ENCODE measurements at regions not wholly inside any gene's neighbourhood (a gene's known extent, or its start where the extent isn't known, plus 50 kb on each side); places are given as distances from the start of the nearest gene placed in this dataset.

GRCh38 chr2:80874374-80874773 lies 569.8 kb upstream of the LRRTM1 start:
- DNase-seq (ENCODE audit: low spot score): no peak
- no peak for TF ChIP-seq CTCF (IDR thresholded peaks at IDR 0.05; ENCODE audit: poor library complexity, severe bottlenecking)

GRCh38 chr2:80869858-80870438 lies 565.4 kb upstream of the LRRTM1 start:
- Histone ChIP-seq H3K4me1 (ENCODE audit: insufficient read depth, poor library complexity, severe bottlenecking) (no peaks in the 10 kb centered on the region), H3K27ac (ENCODE audit: poor library complexity, severe bottlenecking) (no peak overlapping the region), H3K27me3 (ENCODE audit: insufficient read depth, poor library complexity, severe bottlenecking) (no peaks in the 10 kb centered on the region), H3K4me3 (ENCODE audit: severe bottlenecking) (no peak overlapping the region), H3K9me3 (ENCODE audit: severe bottlenecking) (no peaks in the 10 kb centered on the region), H3K36me3 (ENCODE audit: low read depth) (no peaks in the 10 kb centered on the region)
- ATAC-seq (ENCODE audit: low read depth): no peak
- DNase-seq (ENCODE audit: low spot score): no peak
- no peak for TF ChIP-seq CTCF (IDR thresholded peaks at IDR 0.05; ENCODE audit: poor library complexity, severe bottlenecking)

More at GRCh38 chr2:80874374-80874773, 569.8 kb upstream of the LRRTM1 start:
- Histone ChIP-seq H3K27me3 (ENCODE audit: insufficient read depth, poor library complexity, severe bottlenecking) (no peaks in the 10 kb centered on the region), H3K4me1 (ENCODE audit: insufficient read depth, poor library complexity, severe bottlenecking) (no peaks in the 10 kb centered on the region), H3K27ac (ENCODE audit: poor library complexity, severe bottlenecking) (no peak overlapping the region), H3K9me3 (ENCODE audit: severe bottlenecking) (no peaks in the 10 kb centered on the region), H3K4me3 (ENCODE audit: severe bottlenecking) (no peak overlapping the region), H3K36me3 (ENCODE audit: low read depth) (no peaks in the 10 kb centered on the region)
- no peak for ATAC-seq (ENCODE audit: low read depth)

- DNase-seq (ENCODE audit: low spot score) (no peak), ATAC-seq (ENCODE audit: low read depth) (no peak)
- H3K9me3 ChIP-seq (ENCODE audit: severe bottlenecking): no peaks in the 10 kb centered on the region
- H3K36me3 ChIP-seq (ENCODE audit: low read depth): no peaks in the 10 kb centered on the region
- H3K4me3 ChIP-seq (ENCODE audit: severe bottlenecking): no peak overlapping the region
- TF ChIP-seq CTCF (IDR thresholded peaks at IDR 0.05; ENCODE audit: poor library complexity, severe bottlenecking): no peak
- H3K4me1 ChIP-seq (ENCODE audit: insufficient read depth, poor library complexity, severe bottlenecking): no peaks in the 10 kb centered on the region
- no peak overlapping the region for H3K27ac ChIP-seq (ENCODE audit: poor library complexity, severe bottlenecking)
- no peaks in the 10 kb centered on the region for H3K27me3 ChIP-seq (ENCODE audit: insufficient read depth, poor library complexity, severe bottlenecking)
Observed at GRCh38 chr2:80863147-80863714, 558.7 kb upstream of the LRRTM1 start.

GRCh38 chr2:80858965-80859364 lies 554.4 kb upstream of the LRRTM1 start:
- Histone ChIP-seq H3K36me3 (ENCODE audit: low read depth) (no peaks in the 10 kb centered on the region), H3K9me3 (ENCODE audit: severe bottlenecking) (no peaks in the 10 kb centered on the region), H3K27me3 (ENCODE audit: insufficient read depth, poor library complexity, severe bottlenecking) (no peaks in the 10 kb centered on the region), H3K27ac (ENCODE audit: poor library complexity, severe bottlenecking) (no peak overlapping the region), H3K4me3 (ENCODE audit: severe bottlenecking) (no peak overlapping the region), H3K4me1 (ENCODE audit: insufficient read depth, poor library complexity, severe bottlenecking) (no peaks in the 10 kb centered on the region)
- DNase-seq (ENCODE audit: low spot score): no peak
- no peak for ATAC-seq (ENCODE audit: low read depth)
- TF ChIP-seq CTCF (IDR thresholded peaks at IDR 0.05; ENCODE audit: poor library complexity, severe bottlenecking): no peak

GRCh38 chr2:80856227-80856626 lies 551.7 kb upstream of the LRRTM1 start:
- H3K4me3 ChIP-seq (ENCODE audit: severe bottlenecking): no peak overlapping the region
- no peak for TF ChIP-seq CTCF (IDR thresholded peaks at IDR 0.05; ENCODE audit: poor library complexity, severe bottlenecking)
- ATAC-seq (ENCODE audit: low read depth): no peak
- H3K36me3 ChIP-seq (ENCODE audit: low read depth): no peaks in the 10 kb centered on the region
- no peaks in the 10 kb centered on the region for H3K9me3 ChIP-seq (ENCODE audit: severe bottlenecking)
- no peak overlapping the region for H3K27ac ChIP-seq (ENCODE audit: poor library complexity, severe bottlenecking)
- no peaks in the 10 kb centered on the region for H3K27me3 ChIP-seq (ENCODE audit: insufficient read depth, poor library complexity, severe bottlenecking)
- no peak for DNase-seq (ENCODE audit: low spot score)
- H3K4me1 ChIP-seq (ENCODE audit: insufficient read depth, poor library complexity, severe bottlenecking): no peaks in the 10 kb centered on the region

Measured in RWPE2 (cell line).